Activated CD4-positive, alpha-beta memory T cell treated with anti-CD3 and anti-CD28 coated beads for 36 hours (primary cell): ENCODE measurements at regions not wholly inside any gene's neighbourhood (a gene's known extent, or its start where the extent isn't known, plus 50 kb on each side); places are given as distances from the start of the nearest gene placed in this dataset.
"Not testable (repeated sequence)": the region's sequence is repeated elsewhere in the genome, so short reads cannot be mapped to it uniquely, and the experiment has no call there.

ENCODE experiments used
- CTCF ChIA-PET: fragments of 350-600 bp; sonication (Branson Sonifier 250); formaldehyde crosslinking; loops from one replicate; lab custom pipeline; 2021; ENCODE audit warnings: antibody characterized with exemption, inconsistent platforms; lab: Charles Lee
- POLR2A ChIA-PET: fragments of 350-600 bp; sonication (Branson Sonifier 250); formaldehyde crosslinking; loops from one replicate; lab custom pipeline; 2021; ENCODE audit warnings: antibody characterized with exemption; lab: Charles Lee
- DNase-seq: peaks from one replicate; pipeline ENCODE4 v3.0.0-alpha.2; 2020
- H3K27ac Mint-ChIP-seq: one replicate; pipeline ENCODE4 v1.8.0; 2021; ENCODE audit warnings: mixed read lengths
- H3K27me3 Mint-ChIP-seq: one replicate; pipeline ENCODE4 v1.8.0; 2021; ENCODE audit warnings: mixed read lengths
- H3K36me3 Mint-ChIP-seq: one replicate; pipeline ENCODE4 v1.8.0; 2021; ENCODE audit warnings: mixed read lengths
- H3K4me1 Mint-ChIP-seq: one replicate; pipeline ENCODE4 v1.8.0; 2021; ENCODE audit warnings: low read depth, mixed read lengths
- H3K4me3 Mint-ChIP-seq: one replicate; pipeline ENCODE4 v1.8.0; 2021; ENCODE audit warnings: mild to moderate bottlenecking, mixed read lengths
- H3K9me3 Mint-ChIP-seq: one replicate; pipeline ENCODE4 v1.8.0; 2021; ENCODE audit warnings: mixed read lengths
- intact Hi-C: fragments of 100-400 bp; cut with micrococcal nuclease; formaldehyde crosslinking; loops from one replicate; pipeline ENCODE4 v1.15.1; 2023

- H3K4me3 Mint-ChIP-seq, POLR2A ChIA-PET, intact Hi-C loops: not testable (repeated sequence)
These were observed 304.7 kb upstream of the CHRNA7 start for GRCh38 chr15:31725619-31726018.

GRCh38 chr15:31727612-31728011, 302.7 kb upstream of the CHRNA7 start:
- intact Hi-C loops: no loop called here
- no peak overlapping the region for H3K4me3 Mint-ChIP-seq

More at GRCh38 chr15:31725619-31726018, 304.7 kb upstream of the CHRNA7 start:
- H3K9me3 Mint-ChIP-seq, H3K36me3 Mint-ChIP-seq, H3K4me1 Mint-ChIP-seq, DNase-seq, CTCF ChIA-PET, H3K27ac Mint-ChIP-seq: not testable (repeated sequence)
- H3K27me3 Mint-ChIP-seq: peaks cover 17% of the 10 kb centered on the region

GRCh38 chr15:31732726-31733125, 297.6 kb upstream of the CHRNA7 start:
- Mint-ChIP-seq H3K27ac (no peak overlapping the region), H3K4me3 (no peak overlapping the region), H3K4me1 (no peaks in the 10 kb centered on the region), H3K9me3 (peaks cover 6% of the 10 kb centered on the region), H3K36me3 (no peaks in the 10 kb centered on the region), H3K27me3 (peaks cover 17% of the 10 kb centered on the region)
- ChIA-PET CTCF (no interaction called here), POLR2A (no interaction called here)
- intact Hi-C loops: no loop called here
- DNase-seq: no peak

More at GRCh38 chr15:31727612-31728011, 302.7 kb upstream of the CHRNA7 start:
- Mint-ChIP-seq H3K36me3 (no peaks in the 10 kb centered on the region), H3K27ac (no peak overlapping the region), H3K4me1 (no peaks in the 10 kb centered on the region), H3K27me3 (peaks cover 23% of the 10 kb centered on the region), H3K9me3 (no peaks in the 10 kb centered on the region)
- ChIA-PET CTCF (no interaction called here), POLR2A (no interaction called here)
- DNase-seq: no peak

- Mint-ChIP-seq H3K36me3 (no peaks in the 10 kb centered on the region), H3K27me3 (peaks cover 15% of the 10 kb centered on the region), H3K4me3 (no peak overlapping the region), H3K27ac (no peak overlapping the region), H3K4me1 (no peaks in the 10 kb centered on the region), H3K9me3 (peaks cover 6% of the 10 kb centered on the region)
- no peak for DNase-seq
- CTCF ChIA-PET: no interaction called here
- POLR2A ChIA-PET: no interaction called here
- intact Hi-C loops: no loop called here
These were observed 296.9 kb upstream of the CHRNA7 start for GRCh38 chr15:31733424-31733823.

GRCh38 chr15:31740203-31740602, 290.1 kb upstream of the CHRNA7 start:
- H3K4me1 Mint-ChIP-seq: no peaks in the 10 kb centered on the region
- ChIA-PET CTCF (no interaction called here), POLR2A (no interaction called here)
- H3K27ac Mint-ChIP-seq: no peak overlapping the region
- H3K36me3 Mint-ChIP-seq: peaks cover 1% of the 10 kb centered on the region
- peaks cover 2% of the 10 kb centered on the region for H3K27me3 Mint-ChIP-seq
- DNase-seq: no peak
- intact Hi-C loops: no loop called here
- no peak overlapping the region for H3K4me3 Mint-ChIP-seq
- H3K9me3 Mint-ChIP-seq: peaks cover 22% of the 10 kb centered on the region

- H3K9me3 Mint-ChIP-seq: peaks cover 21% of the 10 kb centered on the region
- CTCF ChIA-PET: no interaction called here
- intact Hi-C loops: no loop called here
These were observed 284.5 kb upstream of the CHRNA7 start for GRCh38 chr15:31745841-31746240.

GRCh38 chr15:31752065-31752762, 278.1 kb upstream of the CHRNA7 start:
- intact Hi-C loops: no loop called here
- POLR2A ChIA-PET: no interaction called here
- Mint-ChIP-seq H3K9me3 (no peaks in the 10 kb centered on the region), H3K27me3 (peaks cover 2% of the 10 kb centered on the region), H3K4me1 (no peaks in the 10 kb centered on the region), H3K27ac (no peak overlapping the region), H3K36me3 (no peaks in the 10 kb centered on the region), H3K4me3 (no peak overlapping the region)
- no peak for DNase-seq
- CTCF ChIA-PET: no interaction called here

More at GRCh38 chr15:31745841-31746240, 284.5 kb upstream of the CHRNA7 start:
- POLR2A ChIA-PET: no interaction called here
- H3K36me3 Mint-ChIP-seq: peaks cover 1% of the 10 kb centered on the region
- H3K27ac Mint-ChIP-seq: no peak overlapping the region
- H3K4me3 Mint-ChIP-seq: no peak overlapping the region
- H3K27me3 Mint-ChIP-seq: peaks cover 2% of the 10 kb centered on the region
- H3K4me1 Mint-ChIP-seq: no peaks in the 10 kb centered on the region
- DNase-seq: no peak

- no peak overlapping the region for H3K27ac Mint-ChIP-seq
- no peaks in the 10 kb centered on the region for H3K9me3 Mint-ChIP-seq
- no peaks in the 10 kb centered on the region for H3K27me3 Mint-ChIP-seq
- no peak for DNase-seq
- H3K4me1 Mint-ChIP-seq: no peaks in the 10 kb centered on the region
- CTCF ChIA-PET: no interaction called here
- POLR2A ChIA-PET: no interaction called here
- intact Hi-C loops: no loop called here
- no peak overlapping the region for H3K4me3 Mint-ChIP-seq
- no peaks in the 10 kb centered on the region for H3K36me3 Mint-ChIP-seq
These were observed 277.4 kb upstream of the CHRNA7 start for GRCh38 chr15:31752905-31753304.

GRCh38 chr15:31758126-31758525, 272.2 kb upstream of the CHRNA7 start:
- H3K4me3 Mint-ChIP-seq: no peak overlapping the region
- CTCF ChIA-PET: no interaction called here
- intact Hi-C loops: no loop called here
- no peaks in the 10 kb centered on the region for H3K4me1 Mint-ChIP-seq
- peaks cover 3% of the 10 kb centered on the region for H3K27me3 Mint-ChIP-seq
- no peaks in the 10 kb centered on the region for H3K36me3 Mint-ChIP-seq
- no peaks in the 10 kb centered on the region for H3K9me3 Mint-ChIP-seq
- no peak for DNase-seq
- no peak overlapping the region for H3K27ac Mint-ChIP-seq
- POLR2A ChIA-PET: no interaction called here

- no peak overlapping the region for H3K4me3 Mint-ChIP-seq
- H3K36me3 Mint-ChIP-seq: no peaks in the 10 kb centered on the region
- ChIA-PET CTCF (no interaction called here), POLR2A (no interaction called here)
- no peaks in the 10 kb centered on the region for H3K9me3 Mint-ChIP-seq
- intact Hi-C loops: no loop called here
- no peaks in the 10 kb centered on the region for H3K4me1 Mint-ChIP-seq
- no peak overlapping the region for H3K27ac Mint-ChIP-seq
- H3K27me3 Mint-ChIP-seq: peaks cover 6% of the 10 kb centered on the region
- DNase-seq: no peak
These were observed 262.3 kb upstream of the CHRNA7 start for GRCh38 chr15:31768055-31768454.

- no peaks in the 10 kb centered on the region for H3K4me1 Mint-ChIP-seq
- peaks cover 6% of the 10 kb centered on the region for H3K27me3 Mint-ChIP-seq
- H3K4me3 Mint-ChIP-seq: no peak overlapping the region
- H3K36me3 Mint-ChIP-seq: no peaks in the 10 kb centered on the region
- no peaks in the 10 kb centered on the region for H3K9me3 Mint-ChIP-seq
- ChIA-PET CTCF (no interaction called here), POLR2A (no interaction called here)
- intact Hi-C loops: no loop called here
- H3K27ac Mint-ChIP-seq: no peak overlapping the region
- DNase-seq: no peak
These were observed 256.3 kb upstream of the CHRNA7 start for GRCh38 chr15:31774045-31774444.

- ChIA-PET CTCF (no interaction called here), POLR2A (no interaction called here)
- intact Hi-C loops: no loop called here
- Mint-ChIP-seq H3K9me3 (no peaks in the 10 kb centered on the region), H3K4me3 (no peak overlapping the region), H3K27me3 (peaks cover 5% of the 10 kb centered on the region), H3K27ac (no peak overlapping the region), H3K36me3 (no peaks in the 10 kb centered on the region), H3K4me1 (no peaks in the 10 kb centered on the region)
- DNase-seq: no peak
These were observed 254.3 kb upstream of the CHRNA7 start for GRCh38 chr15:31776039-31776438.

- ChIA-PET POLR2A (no interaction called here), CTCF (no interaction called here)
- Mint-ChIP-seq H3K4me1 (no peaks in the 10 kb centered on the region), H3K27ac (no peak overlapping the region), H3K36me3 (no peaks in the 10 kb centered on the region), H3K9me3 (no peaks in the 10 kb centered on the region), H3K27me3 (peaks cover 2% of the 10 kb centered on the region), H3K4me3 (no peak overlapping the region)
- intact Hi-C loops: no loop called here
- no peak for DNase-seq
These were observed 249.1 kb upstream of the CHRNA7 start for GRCh38 chr15:31781261-31781660.
